ENCODE measurements at regions not wholly inside any gene's neighbourhood (a gene's known extent, or its start where the extent isn't known, plus 50 kb on each side); places are given as distances from the start of the nearest gene placed in this dataset.

DNA sequence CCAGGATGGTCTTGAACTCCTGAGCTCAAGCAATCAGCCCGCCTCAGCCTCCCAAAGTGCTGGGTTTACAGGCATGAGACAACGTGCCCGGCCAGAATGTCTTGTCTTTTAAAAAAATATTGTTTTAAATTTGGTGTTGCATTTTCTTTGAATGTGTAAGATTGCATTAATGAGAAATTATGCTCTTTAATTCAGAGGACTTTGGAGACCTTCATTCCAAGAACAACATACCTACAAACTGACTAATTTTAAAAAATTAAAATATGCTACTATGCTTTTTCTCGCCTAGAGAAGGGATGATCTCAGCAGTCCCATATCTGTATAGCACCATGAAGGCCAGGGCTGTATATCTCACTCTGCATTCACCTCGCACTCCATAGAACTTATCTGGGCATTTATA is 204.3 kb upstream of the SLC7A11 start:
- DNase-seq (no peak), ATAC-seq (ENCODE audit: low read depth) (no peak)
- H3K9me3 Mint-ChIP-seq: peaks cover 2% of the 10 kb centered on the region
- no peak overlapping the region for H3K27ac Mint-ChIP-seq
- ChIA-PET CTCF (no interaction called here), POLR2A (no interaction called here)
- no peak overlapping the region for H3K4me3 Mint-ChIP-seq
- no peaks in the 10 kb centered on the region for H3K4me1 Mint-ChIP-seq
- H3K27me3 Mint-ChIP-seq: no peaks in the 10 kb centered on the region
- intact Hi-C loops (cut with micrococcal nuclease): no loop called here
- TF ChIP-seq, protein P1, sequence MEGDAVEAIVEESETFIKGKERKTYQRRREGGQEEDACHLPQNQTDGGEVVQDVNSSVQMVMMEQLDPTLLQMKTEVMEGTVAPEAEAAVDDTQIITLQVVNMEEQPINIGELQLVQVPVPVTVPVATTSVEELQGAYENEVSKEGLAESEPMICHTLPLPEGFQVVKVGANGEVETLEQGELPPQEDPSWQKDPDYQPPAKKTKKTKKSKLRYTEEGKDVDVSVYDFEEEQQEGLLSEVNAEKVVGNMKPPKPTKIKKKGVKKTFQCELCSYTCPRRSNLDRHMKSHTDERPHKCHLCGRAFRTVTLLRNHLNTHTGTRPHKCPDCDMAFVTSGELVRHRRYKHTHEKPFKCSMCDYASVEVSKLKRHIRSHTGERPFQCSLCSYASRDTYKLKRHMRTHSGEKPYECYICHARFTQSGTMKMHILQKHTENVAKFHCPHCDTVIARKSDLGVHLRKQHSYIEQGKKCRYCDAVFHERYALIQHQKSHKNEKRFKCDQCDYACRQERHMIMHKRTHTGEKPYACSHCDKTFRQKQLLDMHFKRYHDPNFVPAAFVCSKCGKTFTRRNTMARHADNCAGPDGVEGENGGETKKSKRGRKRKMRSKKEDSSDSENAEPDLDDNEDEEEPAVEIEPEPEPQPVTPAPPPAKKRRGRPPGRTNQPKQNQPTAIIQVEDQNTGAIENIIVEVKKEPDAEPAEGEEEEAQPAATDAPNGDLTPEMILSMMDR (IDR thresholded peaks at IDR 0.05): no peak
- H3K36me3 Mint-ChIP-seq (ENCODE audit: low read depth): no peaks in the 10 kb centered on the region

DNA sequence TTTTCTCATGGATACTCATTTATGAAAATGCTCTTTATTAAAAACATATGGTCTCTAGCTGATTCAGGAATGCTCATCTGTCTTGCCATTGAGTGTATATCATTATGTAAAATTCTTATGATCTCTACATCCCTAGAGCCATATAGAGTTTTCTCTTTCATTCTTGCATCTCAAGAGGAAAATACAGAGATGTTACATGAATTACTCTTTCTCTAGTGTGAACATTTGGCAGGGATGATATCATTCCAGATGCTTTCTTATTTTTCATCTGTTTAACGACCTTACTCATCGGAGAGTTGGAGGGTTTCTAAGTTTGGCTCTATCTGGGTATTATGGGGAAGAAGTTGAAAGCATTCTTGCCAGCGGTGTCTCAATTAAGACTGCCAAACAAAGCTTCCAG is 202.9 kb upstream of the SLC7A11 start:
- intact Hi-C loops (cut with micrococcal nuclease): no loop called here
- H3K4me3 Mint-ChIP-seq: no peak overlapping the region
- no peaks in the 10 kb centered on the region for H3K36me3 Mint-ChIP-seq (ENCODE audit: low read depth)
- ChIA-PET CTCF (no interaction called here), POLR2A (no interaction called here)
- no peaks in the 10 kb centered on the region for H3K27me3 Mint-ChIP-seq
- DNase-seq (no peak), ATAC-seq (ENCODE audit: low read depth) (no peak)
- H3K27ac Mint-ChIP-seq: no peak overlapping the region
- peaks cover 2% of the 10 kb centered on the region for H3K9me3 Mint-ChIP-seq
- no peaks in the 10 kb centered on the region for H3K4me1 Mint-ChIP-seq
- TF ChIP-seq, protein P1 (IDR thresholded peaks at IDR 0.05): no peak

DNA sequence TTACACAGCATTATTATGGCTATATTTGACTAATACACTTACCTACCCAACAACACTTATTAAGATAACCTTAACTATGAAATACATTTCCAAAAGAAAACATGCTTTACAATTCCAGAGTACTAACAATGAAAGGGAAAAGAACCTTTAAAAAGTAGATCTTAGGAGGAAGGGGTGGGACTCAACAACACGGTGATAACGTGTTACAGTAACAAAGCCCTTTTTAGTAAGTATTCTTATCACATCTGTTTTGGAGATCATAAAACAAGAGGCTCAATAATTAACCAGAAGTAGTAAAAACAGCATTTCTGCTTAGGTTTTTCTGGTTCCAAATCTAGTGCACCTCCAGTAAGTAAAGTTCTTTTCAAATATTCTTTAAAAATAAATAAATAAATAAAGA is 202.1 kb upstream of the SLC7A11 start:
- Mint-ChIP-seq H3K27ac (no peak overlapping the region), H3K27me3 (no peaks in the 10 kb centered on the region), H3K4me3 (no peak overlapping the region), H3K36me3 (ENCODE audit: low read depth) (no peaks in the 10 kb centered on the region), H3K4me1 (no peaks in the 10 kb centered on the region), H3K9me3 (peaks cover 2% of the 10 kb centered on the region)
- TF ChIP-seq, protein P1 (IDR thresholded peaks at IDR 0.05): no peak
- ATAC-seq (ENCODE audit: low read depth): no peak
- intact Hi-C loops (cut with micrococcal nuclease): no loop called here
- POLR2A ChIA-PET: no interaction called here
- DNase-seq: no peak
- CTCF ChIA-PET: no interaction called here

DNA sequence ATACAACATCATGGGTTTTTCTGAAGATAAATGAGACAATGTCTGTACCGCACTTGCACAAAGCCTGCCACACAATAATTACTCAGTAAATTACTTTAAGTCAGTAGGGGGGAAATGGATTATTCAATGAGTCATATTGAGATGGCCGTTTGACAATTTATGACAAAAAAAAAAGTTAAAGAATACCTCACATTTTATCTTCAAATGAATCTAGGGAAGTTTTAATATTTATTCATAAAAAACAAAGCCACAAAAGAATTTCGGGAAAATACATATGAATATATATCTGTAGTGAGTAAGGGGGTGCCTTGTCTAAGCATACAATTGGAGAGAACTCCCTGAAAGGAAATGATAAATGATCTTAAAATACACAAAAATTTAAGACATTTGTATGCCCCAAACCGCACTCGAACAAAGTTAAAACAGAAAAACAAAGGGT is 197.0 kb upstream of the SLC7A11 start:
- POLR2A ChIA-PET: no interaction called here
- no peak for ATAC-seq (ENCODE audit: low read depth)
- H3K9me3 Mint-ChIP-seq: peaks cover 8% of the 10 kb centered on the region
- intact Hi-C loops (cut with micrococcal nuclease): no loop called here
- H3K36me3 Mint-ChIP-seq (ENCODE audit: low read depth): no peaks in the 10 kb centered on the region
- H3K4me3 Mint-ChIP-seq: no peak overlapping the region
- TF ChIP-seq, protein P1 (IDR thresholded peaks at IDR 0.05): no peak
- CTCF ChIA-PET: no interaction called here
- no peak overlapping the region for H3K27ac Mint-ChIP-seq
- H3K27me3 Mint-ChIP-seq: no peaks in the 10 kb centered on the region
- DNase-seq: no peak
- no peaks in the 10 kb centered on the region for H3K4me1 Mint-ChIP-seq

DNA sequence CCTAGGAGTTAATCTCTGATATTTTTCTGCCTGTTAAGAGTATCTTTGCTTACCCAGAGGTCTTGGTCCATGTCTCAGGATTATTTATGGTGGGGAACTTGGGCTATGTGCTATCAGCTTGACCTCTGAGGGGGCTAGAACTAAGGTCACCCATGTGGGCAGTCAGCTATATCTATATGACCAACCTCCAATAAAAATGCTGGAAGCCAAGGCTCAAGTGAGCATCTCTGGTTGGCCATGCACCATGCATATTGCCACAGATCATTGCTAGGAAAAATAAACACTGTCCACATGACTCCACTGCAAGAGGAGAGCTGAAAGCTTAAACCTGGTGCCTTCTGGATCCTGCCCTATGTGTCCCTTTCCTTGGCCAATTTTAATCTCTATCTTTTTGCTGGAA is 196.5 kb upstream of the SLC7A11 start:
- TF ChIP-seq, protein P1 (IDR thresholded peaks at IDR 0.05): no peak
- ChIA-PET CTCF (no interaction called here), POLR2A (no interaction called here)
- Mint-ChIP-seq H3K4me3 (no peak overlapping the region), H3K36me3 (ENCODE audit: low read depth) (no peaks in the 10 kb centered on the region), H3K9me3 (peaks cover 8% of the 10 kb centered on the region), H3K27ac (no peak overlapping the region), H3K4me1 (no peaks in the 10 kb centered on the region), H3K27me3 (no peaks in the 10 kb centered on the region)
- intact Hi-C loops (cut with micrococcal nuclease): no loop called here
- no peak for ATAC-seq (ENCODE audit: low read depth)
- no peak for DNase-seq

Measured in activated B cell treated with CpG ODN at 0.5 μM for 24 hours (primary cell).